Caco-2 (cell line): ENCODE measurements at regions not wholly inside any gene's neighbourhood (a gene's known extent, or its start where the extent isn't known, plus 50 kb on each side); places are given as distances from the start of the nearest gene placed in this dataset.

Experiments used
- BruUV-seq: library from RNA; stranded (reverse); fragments of 400-500 nt; replicated peaks from 2 replicates; lab custom pipeline; 2021; lab: Mats Ljungman, UMichigan
- CTCF ChIA-PET: fragments of 300-600 bp; sonication (Branson Sonifier 250); formaldehyde crosslinking; loops from one replicate; lab custom pipeline; 2022; ENCODE audit warnings: antibody characterized with exemption; lab: Charles Lee
- POLR2A ChIA-PET: fragments of 300-600 bp; sonication (Branson Sonifier 250); formaldehyde crosslinking; loops from one replicate; lab custom pipeline; 2022; ENCODE audit warnings: antibody characterized with exemption; lab: Charles Lee
- DNase-seq, 2 experiments: peaks; one replicate each; pipeline versions ENCODE4 v3.0.0 to v3.0.0-alpha.2; 2020 to 2022
- H3K27me3 ChIP-seq: replicated peaks from 2 replicates; pipeline ENCODE4 v1.6.0; 2011; ENCODE audit warnings: low read length; ENCODE audit not compliant: control insufficient read depth, insufficient read depth
- H3K36me3 ChIP-seq: 2 replicates; pipeline ENCODE4 v1.5.1; 2011; ENCODE audit warnings: low read length; ENCODE audit not compliant: control insufficient read depth, insufficient read depth
- H3K4me1 ChIP-seq: fragments of 250-450 bp; sonication (Bioruptor Pico); 2 replicates; pipeline ENCODE4 v1.5.1; 2020; ENCODE audit warnings: mild to moderate bottlenecking
- H3K4me3 ChIP-seq: 2 replicates; pipeline ENCODE4 v1.5.1; 2011; ENCODE audit warnings: low read depth, mild to moderate bottlenecking, control low read depth, low read length
- H3K9me3 ChIP-seq: fragments of 250-450 bp; sonication (Bioruptor Pico); 2 replicates; pipeline ENCODE4 v1.5.1; 2020; ENCODE audit warnings: mild to moderate bottlenecking, moderate library complexity
- H3K27ac Mint-ChIP-seq: one replicate; pipeline ENCODE4 v1.8.0; 2022; ENCODE audit warnings: mixed read lengths; ENCODE audit not compliant: unreplicated experiment
- H3K27me3 Mint-ChIP-seq: one replicate; pipeline ENCODE4 v1.8.0; 2022; ENCODE audit warnings: mixed read lengths; ENCODE audit not compliant: insufficient read depth, unreplicated experiment
- H3K36me3 Mint-ChIP-seq: one replicate; pipeline ENCODE4 v1.8.0; 2022; ENCODE audit warnings: mild to moderate bottlenecking, mixed read lengths; ENCODE audit not compliant: insufficient read depth, unreplicated experiment
- H3K4me1 Mint-ChIP-seq: one replicate; pipeline ENCODE4 v1.8.0; 2022; ENCODE audit warnings: low read depth, mixed read lengths; ENCODE audit not compliant: unreplicated experiment
- H3K4me3 Mint-ChIP-seq: one replicate; pipeline ENCODE4 v1.8.0; 2022; ENCODE audit warnings: mild to moderate bottlenecking, moderate library complexity, mixed read lengths; ENCODE audit not compliant: unreplicated experiment
- H3K9me3 Mint-ChIP-seq: one replicate; pipeline ENCODE4 v1.8.0; 2022; ENCODE audit warnings: mixed read lengths; ENCODE audit not compliant: unreplicated experiment
- intact Hi-C: fragments of 100-400 bp; cut with micrococcal nuclease; formaldehyde crosslinking; loops from one replicate; pipeline ENCODE4 v1.10.0; 2022; ENCODE audit not compliant: unreplicated experiment
- TF ChIP-seq, protein P1 (sequence below), 2 experiments: fragments of 200-600 bp in 1 of 2; IDR thresholded peaks; 1 replicate in 1 of 2; 2 replicates in 1 of 2; pipeline versions ENCODE4 v1.5.1 to v1.8.0; 2011 to 2022; ENCODE audit warnings: antibody characterized with exemption in 1 of 2, control low read depth in 1 of 2, inconsistent platforms in 1 of 2, low read depth in 1 of 2, low read length in 1 of 2, mild to moderate bottlenecking in 1 of 2, moderate library complexity in 1 of 2; ENCODE audit not compliant: insufficient read depth in 1 of 2, severe bottlenecking in 1 of 2, unreplicated experiment in 1 of 2

DNA sequence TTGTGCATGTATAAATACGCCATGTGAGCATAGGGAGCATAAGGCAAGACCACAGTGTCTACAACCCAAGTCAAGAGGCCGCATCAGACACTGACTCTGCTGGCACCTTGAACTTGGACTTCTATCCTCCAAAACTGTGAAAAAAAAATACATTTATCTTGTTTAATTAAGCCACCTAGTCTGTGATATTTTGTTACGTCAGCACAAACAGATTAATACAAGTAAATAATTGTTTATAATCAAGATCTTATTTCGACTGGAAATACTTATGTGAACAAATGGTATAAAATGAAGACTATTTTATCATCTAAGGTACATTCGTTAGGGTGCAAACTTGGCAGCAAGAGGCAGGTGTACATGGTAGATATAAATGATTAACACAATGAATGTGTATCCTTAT lies 599.3 kb upstream of the LRRC4C start:
- no peak overlapping the region for H3K4me3 Mint-ChIP-seq
- TF ChIP-seq, protein P1, sequence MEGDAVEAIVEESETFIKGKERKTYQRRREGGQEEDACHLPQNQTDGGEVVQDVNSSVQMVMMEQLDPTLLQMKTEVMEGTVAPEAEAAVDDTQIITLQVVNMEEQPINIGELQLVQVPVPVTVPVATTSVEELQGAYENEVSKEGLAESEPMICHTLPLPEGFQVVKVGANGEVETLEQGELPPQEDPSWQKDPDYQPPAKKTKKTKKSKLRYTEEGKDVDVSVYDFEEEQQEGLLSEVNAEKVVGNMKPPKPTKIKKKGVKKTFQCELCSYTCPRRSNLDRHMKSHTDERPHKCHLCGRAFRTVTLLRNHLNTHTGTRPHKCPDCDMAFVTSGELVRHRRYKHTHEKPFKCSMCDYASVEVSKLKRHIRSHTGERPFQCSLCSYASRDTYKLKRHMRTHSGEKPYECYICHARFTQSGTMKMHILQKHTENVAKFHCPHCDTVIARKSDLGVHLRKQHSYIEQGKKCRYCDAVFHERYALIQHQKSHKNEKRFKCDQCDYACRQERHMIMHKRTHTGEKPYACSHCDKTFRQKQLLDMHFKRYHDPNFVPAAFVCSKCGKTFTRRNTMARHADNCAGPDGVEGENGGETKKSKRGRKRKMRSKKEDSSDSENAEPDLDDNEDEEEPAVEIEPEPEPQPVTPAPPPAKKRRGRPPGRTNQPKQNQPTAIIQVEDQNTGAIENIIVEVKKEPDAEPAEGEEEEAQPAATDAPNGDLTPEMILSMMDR (IDR thresholded peaks at IDR 0.05; ENCODE audit: insufficient read depth in 1 of 2, low read depth in 1 of 2, low read length in 1 of 2, severe bottlenecking in 1 of 2, unreplicated experiment in 1 of 2) = no peak

DNA sequence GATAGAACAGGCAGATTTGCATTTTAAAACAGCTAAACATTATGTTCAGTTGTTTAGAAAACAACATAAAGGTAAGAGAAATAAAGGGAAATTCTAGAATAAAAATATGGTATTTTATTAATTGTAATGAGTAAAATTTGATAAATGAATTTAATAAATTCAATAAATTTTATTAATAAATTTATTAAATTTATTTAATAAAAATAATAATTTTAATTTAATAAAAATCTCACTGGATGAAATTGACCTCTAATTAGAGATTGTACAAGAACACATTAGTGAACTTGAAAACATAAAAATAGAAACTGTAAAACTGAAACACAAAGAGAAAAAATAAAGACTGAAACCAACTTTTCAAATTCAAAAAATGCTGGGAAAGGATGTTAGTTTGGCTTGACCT lies 605.7 kb upstream of the LRRC4C start:
- Mint-ChIP-seq H3K4me1 (no peaks in the 10 kb centered on the region), H3K9me3 (no peaks in the 10 kb centered on the region), H3K27me3 (no peaks in the 10 kb centered on the region), H3K27ac (no peak overlapping the region), H3K4me3 (no peak overlapping the region), H3K36me3 (no peaks in the 10 kb centered on the region)
- CTCF ChIA-PET = no interaction called here
- TF ChIP-seq, protein P1 (IDR thresholded peaks at IDR 0.05; ENCODE audit: insufficient read depth in 1 of 2, low read depth in 1 of 2, low read length in 1 of 2, severe bottlenecking in 1 of 2, unreplicated experiment in 1 of 2) = no peak
- intact Hi-C loops = no loop called here
- POLR2A ChIA-PET = no interaction called here
- no peak for DNase-seq
- no peak overlapping the region for H3K4me3 ChIP-seq
- no peaks in the 10 kb centered on the region for H3K27me3 ChIP-seq
- H3K9me3 ChIP-seq = 0 out of 2 replicates have a peak, but pooled peaks cover 3% of the 10 kb centered on the region
- H3K4me1 ChIP-seq = no peaks in the 10 kb centered on the region
- H3K36me3 ChIP-seq = no peaks in the 10 kb centered on the region
- BruUV-seq = no TSS peak

More for the DNA sequence above, 599.3 kb upstream of the LRRC4C start:
- no peaks in the 10 kb centered on the region for H3K36me3 Mint-ChIP-seq
- DNase-seq = no peak
- ChIA-PET POLR2A (no interaction called here), CTCF (no interaction called here)
- H3K4me1 Mint-ChIP-seq = no peaks in the 10 kb centered on the region
- Histone ChIP-seq H3K4me1 (no peaks in the 10 kb centered on the region), H3K36me3 (no peaks in the 10 kb centered on the region), H3K9me3 (no peaks in the 10 kb centered on the region), H3K27me3 (no peaks in the 10 kb centered on the region), H3K4me3 (no peak overlapping the region)
- intact Hi-C loops = no loop called here
- no peaks in the 10 kb centered on the region for H3K27me3 Mint-ChIP-seq
- no peaks in the 10 kb centered on the region for H3K9me3 Mint-ChIP-seq
- BruUV-seq = no TSS peak
- H3K27ac Mint-ChIP-seq = no peak overlapping the region

DNA sequence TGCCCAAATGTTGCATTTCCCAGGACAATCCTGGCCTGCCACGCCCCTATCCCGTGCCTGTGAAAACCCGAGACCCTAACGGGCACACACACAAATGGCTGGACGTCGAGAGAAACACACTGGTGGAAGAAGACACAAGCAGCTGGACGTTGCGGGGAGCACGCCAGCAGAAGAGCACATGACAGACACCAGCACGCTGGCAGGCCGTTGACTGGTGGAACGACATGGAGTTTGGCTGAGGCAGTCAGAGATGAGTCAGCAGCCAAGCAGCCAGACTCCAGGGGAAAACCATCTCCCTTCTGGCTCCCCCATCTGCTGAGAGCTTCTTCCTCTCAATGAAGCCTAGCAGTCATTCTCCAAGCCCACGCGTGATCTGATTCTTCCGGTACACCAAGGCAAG lies 606.7 kb upstream of the LRRC4C start:
- Histone ChIP-seq H3K36me3 (no peaks in the 10 kb centered on the region), H3K9me3 (0 out of 2 replicates have a peak, but pooled peaks cover 3% of the 10 kb centered on the region), H3K27me3 (no peaks in the 10 kb centered on the region), H3K4me1 (no peaks in the 10 kb centered on the region), H3K4me3 (no peak overlapping the region)
- intact Hi-C loops = no loop called here
- no TSS peak for BruUV-seq
- CTCF ChIA-PET = no interaction called here
- H3K36me3 Mint-ChIP-seq = no peaks in the 10 kb centered on the region
- H3K4me3 Mint-ChIP-seq = no peak overlapping the region
- no peaks in the 10 kb centered on the region for H3K9me3 Mint-ChIP-seq
- TF ChIP-seq, protein P1 (IDR thresholded peaks at IDR 0.05; ENCODE audit: insufficient read depth in 1 of 2, low read depth in 1 of 2, low read length in 1 of 2, severe bottlenecking in 1 of 2, unreplicated experiment in 1 of 2) = no peak
- no peak overlapping the region for H3K27ac Mint-ChIP-seq
- no peaks in the 10 kb centered on the region for H3K4me1 Mint-ChIP-seq
- DNase-seq = no peak
- POLR2A ChIA-PET = no interaction called here
- H3K27me3 Mint-ChIP-seq = no peaks in the 10 kb centered on the region
